GM12864 (cell line): ENCODE measurements at regions not wholly inside any gene's neighbourhood (a gene's known extent, or its start where the extent isn't known, plus 50 kb on each side); places are given as distances from the start of the nearest gene placed in this dataset.

Source experiments
- DNase-seq: peaks from one replicate; pipeline ENCODE4 v3.0.0-alpha.2; 2011; ENCODE audit warnings: low read depth
- H3K4me3 ChIP-seq: 2 replicates; pipeline ENCODE4 v1.5.1; 2011; ENCODE audit warnings: mild to moderate bottlenecking, low read depth, low read length, control low read depth
- CTCF ChIP-seq: IDR thresholded peaks from 2 replicates; pipeline ENCODE4 v1.5.1; 2011; ENCODE audit warnings: low read depth, mild to moderate bottlenecking, moderate library complexity, low read length, control low read depth, inconsistent platforms; ENCODE audit errors: missing control alignments

- TF ChIP-seq CTCF, result no peak
- H3K4me3 ChIP-seq, result no peak overlapping the region
- no peak for DNase-seq
These were observed 117.8 kb downstream of the C11orf91 start for GRCh38 chr11:33582636-33583325.

GRCh38 chr11:33579101-33579500 lies 121.5 kb downstream of the C11orf91 start:
- TF ChIP-seq CTCF, result no peak
- DNase-seq, result no peak
- H3K4me3 ChIP-seq, result no peak overlapping the region

- no peak overlapping the region for H3K4me3 ChIP-seq
- TF ChIP-seq CTCF, result no peak
- no peak for DNase-seq
These were observed 123.4 kb downstream of the C11orf91 start for GRCh38 chr11:33577204-33577603.

GRCh38 chr11:33575311-33575710 lies 125.3 kb downstream of the C11orf91 start:
- peak; percentile 51 for DNase-seq
- TF ChIP-seq CTCF, result no peak
- H3K4me3 ChIP-seq, result no peak overlapping the region

GRCh38 chr11:33574331-33574730 lies 126.3 kb downstream of the C11orf91 start:
- no peak overlapping the region for H3K4me3 ChIP-seq
- TF ChIP-seq CTCF, result no peak
- DNase-seq, result no peak

GRCh38 chr11:33569333-33569732 lies 131.3 kb downstream of the C11orf91 start:
- no peak for TF ChIP-seq CTCF
- no peak overlapping the region for H3K4me3 ChIP-seq
- no peak for DNase-seq

- no peak for DNase-seq
- TF ChIP-seq CTCF, result no peak
- H3K4me3 ChIP-seq, result no peak overlapping the region
These were observed 133.6 kb downstream of the C11orf91 start for GRCh38 chr11:33567004-33567403.
